ENCODE measurements at regions not wholly inside any gene's neighbourhood (a gene's known extent, or its start where the extent isn't known, plus 50 kb on each side); places are given as distances from the start of the nearest gene placed in this dataset.

GRCh38 chr5:26031481-26031880 is 1006.9 kb downstream of the CDH9 start (continued):
- TF ChIP-seq USF1 (IDR thresholded peaks at IDR 0.05; ENCODE audit: borderline replicate concordance, extremely low read length, insufficient read depth, low read depth, low read length): no peak

GRCh38 chr5:26026044-26026443 is 1012.3 kb downstream of the CDH9 start:
- no peak for ATAC-seq
- ChIA-PET CTCF (no interaction called here), POLR2A (no interaction called here), SMC1A (ENCODE audit: uncharacterized antibody, unreplicated experiment) (no interaction called here), RAD21 (ENCODE audit: unreplicated experiment) (no interaction called here)
- no peak for TF ChIP-seq ATF3 (IDR thresholded peaks at IDR 0.05; ENCODE audit: borderline replicate concordance, extremely low read depth, low read depth, low read length)
- TF ChIP-seq IKZF2 (IDR thresholded peaks at IDR 0.05): no peak
- no peak for TF ChIP-seq MXI1 (IDR thresholded peaks at IDR 0.05; ENCODE audit: low read depth, low read length)
- TF ChIP-seq ZNF207 (IDR thresholded peaks at IDR 0.05; ENCODE audit: borderline replicate concordance): no peak
- TF ChIP-seq RFX5 (IDR thresholded peaks at IDR 0.05; ENCODE audit: low read depth, low read length): no peak
- TF ChIP-seq ELK1 (IDR thresholded peaks at IDR 0.05; ENCODE audit: low read depth, low read length): no peak
- TF ChIP-seq TCF12 (IDR thresholded peaks at IDR 0.05; ENCODE audit: low read depth, low read length): no peak
- no peak for TF ChIP-seq ZNF274 (IDR thresholded peaks at IDR 0.05; ENCODE audit: insufficient read depth, insufficient read length)
- TF ChIP-seq MAX (IDR thresholded peaks at IDR 0.05; ENCODE audit: low read depth, low read length): no peak
- no peak for TF ChIP-seq TCF7 (IDR thresholded peaks at IDR 0.05; ENCODE audit: borderline replicate concordance)
- TF ChIP-seq YY1 (IDR thresholded peaks at IDR 0.05; ENCODE audit: low read depth, low read length): no peak
- TF ChIP-seq SKIL (IDR thresholded peaks at IDR 0.05; ENCODE audit: low read depth, poor library complexity, severe bottlenecking): no peak
- TF ChIP-seq PBX3 (IDR thresholded peaks at IDR 0.05; ENCODE audit: insufficient replicate concordance, low read depth, low read length): no peak
- TF ChIP-seq NR2C2 (IDR thresholded peaks at IDR 0.05; ENCODE audit: borderline replicate concordance, control insufficient read depth, insufficient read length, low read depth): no peak
- no peak for TF ChIP-seq SMC3 (IDR thresholded peaks at IDR 0.05; ENCODE audit: borderline replicate concordance, low read length)
- in situ Hi-C loops (cut with MboI) (no loop called here), intact Hi-C loops (cut with micrococcal nuclease; ENCODE audit: unreplicated experiment) (no loop called here)
- no peaks in the 10 kb centered on the region for H3K27me3 ChIP-seq (replicated peaks in 1 of 2; ENCODE audit: control insufficient read depth in 2 of 2, insufficient read depth in 2 of 2, low read length in 1 of 2)
- H3K9ac ChIP-seq (ENCODE audit: control insufficient read depth, insufficient read depth, low read length): no peak overlapping the region
- H3K36me3 ChIP-seq (ENCODE audit: control insufficient read depth in 2 of 2, insufficient read depth in 2 of 2, low read length in 1 of 2): no peaks in the 10 kb centered on the region
- H3K9me3 ChIP-seq (replicated peaks; ENCODE audit: control insufficient read depth, insufficient read depth, low read length): no peaks in the 10 kb centered on the region
- no peaks in the 10 kb centered on the region for H3K4me1 ChIP-seq (ENCODE audit: control insufficient read depth, insufficient read depth, low read length)
- no peak for FAIRE-seq
- H2AFZ ChIP-seq (ENCODE audit: control insufficient read depth, low read depth, low read length): no peak overlapping the region
- no peak overlapping the region for H3K4me2 ChIP-seq (ENCODE audit: control insufficient read depth, insufficient read depth)
- BruUV-seq (replicated peaks): no TSS peak
- WGBS (ENCODE audit: insufficient coverage, insufficient replicate concordance, low lambda C conversion rate, missing lambda C conversion rate): 9% methylated on average over 4 of the region's 4 CpGs
- no peaks in the 10 kb centered on the region for H3K79me2 ChIP-seq (ENCODE audit: control insufficient read depth, insufficient read depth, low read length)
- no peaks in the 10 kb centered on the region for H4K20me1 ChIP-seq (ENCODE audit: control insufficient read depth, insufficient read depth)
- no peak overlapping the region for H3K27ac ChIP-seq (ENCODE audit: control insufficient read depth, insufficient read depth)
- no peak overlapping the region for H3K4me3 ChIP-seq
- no peak for DNase-seq (ENCODE audit: low read depth, low spot score)
